GM20431 (cell line): ENCODE measurements at regions not wholly inside any gene's neighbourhood (a gene's known extent, or its start where the extent isn't known, plus 50 kb on each side); places are given as distances from the start of the nearest gene placed in this dataset.
"Not testable (repeated sequence)": the region's sequence is repeated elsewhere in the genome, so short reads cannot be mapped to it uniquely, and the experiment has no call there.

ENCODE experiments used
- in situ Hi-C: fragments of 300-500 bp; cut with MseI, MboI; formaldehyde crosslinking; loops from one replicate; pipeline ENCODE4 v1.15.0; 2020; ENCODE audit warnings: low sequenced_read_pairs; ENCODE audit not compliant: unreplicated experiment

GRCh38 chr2:134035605-134036370 is 218.1 kb upstream of the MGAT5 start:
- in situ Hi-C loops: no loop called here

- in situ Hi-C loops: no loop called here
Observed at GRCh38 chr2:134039912-134040581, 213.8 kb upstream of the MGAT5 start.

GRCh38 chr2:134040626-134041172 is 213.2 kb upstream of the MGAT5 start:
- in situ Hi-C loops: not testable (repeated sequence)

GRCh38 chr2:134041877-134042276 is 212.0 kb upstream of the MGAT5 start:
- in situ Hi-C loops: no loop called here

- in situ Hi-C loops: not testable (repeated sequence)
Observed at GRCh38 chr2:134043028-134043427, 210.8 kb upstream of the MGAT5 start.

- in situ Hi-C loops: no loop called here
Observed at GRCh38 chr2:134052173-134052572, 201.7 kb upstream of the MGAT5 start.

GRCh38 chr2:134056173-134056572 is 197.7 kb upstream of the MGAT5 start:
- in situ Hi-C loops: no loop called here

- in situ Hi-C loops: not testable (repeated sequence)
Observed at GRCh38 chr2:134061066-134061465, 192.8 kb upstream of the MGAT5 start.

GRCh38 chr2:134062235-134062634 is 191.6 kb upstream of the MGAT5 start:
- in situ Hi-C loops: not testable (repeated sequence)

- in situ Hi-C loops: not testable (repeated sequence)
Observed at GRCh38 chr2:134063916-134064315, 190.0 kb upstream of the MGAT5 start.

GRCh38 chr2:134070281-134070741 is 183.6 kb upstream of the MGAT5 start:
- in situ Hi-C loops: no loop called here

GRCh38 chr2:134072341-134072740 is 181.5 kb upstream of the MGAT5 start:
- in situ Hi-C loops: no loop called here

GRCh38 chr2:134073023-134073422 is 180.8 kb upstream of the MGAT5 start:
- in situ Hi-C loops: no loop called here

GRCh38 chr2:134074619-134075018 is 179.3 kb upstream of the MGAT5 start:
- in situ Hi-C loops: no loop called here

- in situ Hi-C loops: no loop called here
Observed at GRCh38 chr2:134075204-134075603, 178.7 kb upstream of the MGAT5 start.

GRCh38 chr2:134078354-134078753 is 175.5 kb upstream of the MGAT5 start:
- in situ Hi-C loops: no loop called here

GRCh38 chr2:134079373-134079772 is 174.5 kb upstream of the MGAT5 start:
- in situ Hi-C loops: no loop called here

- in situ Hi-C loops: no loop called here
Observed at GRCh38 chr2:134080386-134081089, 173.3 kb upstream of the MGAT5 start.

GRCh38 chr2:134081238-134081938 is 172.5 kb upstream of the MGAT5 start:
- in situ Hi-C loops: no loop called here

GRCh38 chr2:134083548-134083947 is 170.3 kb upstream of the MGAT5 start:
- in situ Hi-C loops: no loop called here
